HG03039 (cell line): ENCODE measurements at regions not wholly inside any gene's neighbourhood (a gene's known extent, or its start where the extent isn't known, plus 50 kb on each side); places are given as distances from the start of the nearest gene placed in this dataset.

Experiments
- ATAC-seq: cut with Tn5 transposase; IDR thresholded peaks from one replicate; pipeline ENCODE4 v1.9.1; 2021; ENCODE audit warnings: mild to moderate bottlenecking, moderate library complexity; ENCODE audit not compliant: unreplicated experiment

- no peak for ATAC-seq
Measured at GRCh38 chr14:101097109-101097793, 193.7 kb upstream of the RTL1 start.

GRCh38 chr14:101098177-101098576, 194.7 kb upstream of the RTL1 start:
- no peak for ATAC-seq

- ATAC-seq: no peak
Measured at GRCh38 chr14:101098641-101099040, 195.1 kb upstream of the RTL1 start.

- no peak for ATAC-seq
Measured at GRCh38 chr14:101101456-101102056, 198.0 kb upstream of the RTL1 start.

GRCh38 chr14:101102875-101103274, 199.4 kb upstream of the RTL1 start:
- no peak for ATAC-seq

- no peak for ATAC-seq
Measured at GRCh38 chr14:101103321-101103901, 199.9 kb upstream of the RTL1 start.

GRCh38 chr14:101104485-101104884, 201.0 kb upstream of the RTL1 start:
- ATAC-seq: no peak

- no peak for ATAC-seq
Measured at GRCh38 chr14:101105045-101105444, 201.5 kb upstream of the RTL1 start.

GRCh38 chr14:101108579-101109346, 205.2 kb upstream of the RTL1 start:
- ATAC-seq: no peak

GRCh38 chr14:101109347-101109638, 205.8 kb upstream of the RTL1 start:
- ATAC-seq: no peak

GRCh38 chr14:101109981-101110728, 206.6 kb upstream of the RTL1 start:
- ATAC-seq: no peak

- ATAC-seq: no peak
Measured at GRCh38 chr14:101110729-101111619, 207.5 kb upstream of the RTL1 start.

GRCh38 chr14:101111620-101112290, 208.2 kb upstream of the RTL1 start:
- no peak for ATAC-seq

GRCh38 chr14:101112351-101113107, 209.0 kb upstream of the RTL1 start:
- ATAC-seq: no peak

- ATAC-seq: no peak
Measured at GRCh38 chr14:101113108-101113612, 209.6 kb upstream of the RTL1 start.

GRCh38 chr14:101113835-101114725, 210.6 kb upstream of the RTL1 start:
- no peak for ATAC-seq

- no peak for ATAC-seq
Measured at GRCh38 chr14:101114726-101115515, 211.4 kb upstream of the RTL1 start.
